ENCODE measurements at regions not wholly inside any gene's neighbourhood (a gene's known extent, or its start where the extent isn't known, plus 50 kb on each side); places are given as distances from the start of the nearest gene placed in this dataset.

DNA sequence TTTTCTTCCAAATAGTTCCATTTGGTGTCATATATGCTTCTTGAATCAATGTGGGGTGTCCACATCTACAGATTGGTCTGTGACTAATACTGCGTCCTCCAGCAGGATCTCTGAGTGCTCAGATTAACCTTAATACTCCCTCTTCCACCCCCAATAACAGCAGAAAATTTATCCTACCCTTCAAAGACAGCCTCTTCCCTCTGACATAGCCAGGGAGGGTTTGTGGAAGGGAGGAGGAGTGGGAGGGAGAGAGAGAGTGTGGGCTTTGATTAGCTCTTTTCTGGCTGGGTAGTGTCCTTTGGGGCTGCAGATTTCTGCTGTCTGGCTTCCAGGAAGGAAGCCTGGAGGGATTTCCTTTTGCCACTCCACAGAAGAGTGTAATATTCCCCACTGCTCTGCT lies 220.7 kb downstream of the TTC6 start:
- Histone ChIP-seq H3K9ac (ENCODE audit: low read length) (no peak overlapping the region), H3F3A (ENCODE audit: insufficient read depth, low read length, poor library complexity, severe bottlenecking) (no peaks in the 10 kb centered on the region), H4K20me1 (ENCODE audit: insufficient read depth) (no peaks in the 10 kb centered on the region), H3K4me3 (ENCODE audit: low read length) (no peak overlapping the region), H3K9me3 (ENCODE audit: low read length) (no peaks in the 10 kb centered on the region), H2AFZ (ENCODE audit: low read depth, low read length) (no peak overlapping the region), H3K4me2 (ENCODE audit: low read length) (no peak overlapping the region), H3K36me3 (ENCODE audit: insufficient read depth, low read length) (no peaks in the 10 kb centered on the region), H3K27me3 (ENCODE audit: insufficient read depth, low read depth, low read length) (no peaks in the 10 kb centered on the region), H3K79me2 (replicated peaks; ENCODE audit: insufficient read depth, low read length) (no peaks in the 10 kb centered on the region), H3K27ac (ENCODE audit: low read length) (no peak overlapping the region), H3K9me2 (ENCODE audit: insufficient read depth, low read length) (no peaks in the 10 kb centered on the region)
- no peak for TF ChIP-seq EP300 (conservative IDR thresholded peaks at IDR 0.05; ENCODE audit: poor library complexity, severe bottlenecking)
- no peak for TF ChIP-seq EZH2 (IDR thresholded peaks at IDR 0.05; ENCODE audit: borderline replicate concordance, insufficient read depth, low read length, poor library complexity, severe bottlenecking)
- no peak for TF ChIP-seq RAD21 (conservative IDR thresholded peaks at IDR 0.05)
- TF ChIP-seq, protein P1, sequence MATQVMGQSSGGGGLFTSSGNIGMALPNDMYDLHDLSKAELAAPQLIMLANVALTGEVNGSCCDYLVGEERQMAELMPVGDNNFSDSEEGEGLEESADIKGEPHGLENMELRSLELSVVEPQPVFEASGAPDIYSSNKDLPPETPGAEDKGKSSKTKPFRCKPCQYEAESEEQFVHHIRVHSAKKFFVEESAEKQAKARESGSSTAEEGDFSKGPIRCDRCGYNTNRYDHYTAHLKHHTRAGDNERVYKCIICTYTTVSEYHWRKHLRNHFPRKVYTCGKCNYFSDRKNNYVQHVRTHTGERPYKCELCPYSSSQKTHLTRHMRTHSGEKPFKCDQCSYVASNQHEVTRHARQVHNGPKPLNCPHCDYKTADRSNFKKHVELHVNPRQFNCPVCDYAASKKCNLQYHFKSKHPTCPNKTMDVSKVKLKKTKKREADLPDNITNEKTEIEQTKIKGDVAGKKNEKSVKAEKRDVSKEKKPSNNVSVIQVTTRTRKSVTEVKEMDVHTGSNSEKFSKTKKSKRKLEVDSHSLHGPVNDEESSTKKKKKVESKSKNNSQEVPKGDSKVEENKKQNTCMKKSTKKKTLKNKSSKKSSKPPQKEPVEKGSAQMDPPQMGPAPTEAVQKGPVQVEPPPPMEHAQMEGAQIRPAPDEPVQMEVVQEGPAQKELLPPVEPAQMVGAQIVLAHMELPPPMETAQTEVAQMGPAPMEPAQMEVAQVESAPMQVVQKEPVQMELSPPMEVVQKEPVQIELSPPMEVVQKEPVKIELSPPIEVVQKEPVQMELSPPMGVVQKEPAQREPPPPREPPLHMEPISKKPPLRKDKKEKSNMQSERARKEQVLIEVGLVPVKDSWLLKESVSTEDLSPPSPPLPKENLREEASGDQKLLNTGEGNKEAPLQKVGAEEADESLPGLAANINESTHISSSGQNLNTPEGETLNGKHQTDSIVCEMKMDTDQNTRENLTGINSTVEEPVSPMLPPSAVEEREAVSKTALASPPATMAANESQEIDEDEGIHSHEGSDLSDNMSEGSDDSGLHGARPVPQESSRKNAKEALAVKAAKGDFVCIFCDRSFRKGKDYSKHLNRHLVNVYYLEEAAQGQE (IDR thresholded peaks at IDR 0.05; ENCODE audit: borderline replicate concordance), result no peak
- TF ChIP-seq MXI1 (conservative IDR thresholded peaks at IDR 0.05; ENCODE audit: poor library complexity, severe bottlenecking), result no peak
- no peak for TF ChIP-seq SMC3 (conservative IDR thresholded peaks at IDR 0.05; ENCODE audit: poor library complexity)
- no peak for TF ChIP-seq POLR2AphosphoS5 (IDR thresholded peaks at IDR 0.05)
- no peak for TF ChIP-seq TAF1 (IDR thresholded peaks at IDR 0.05; ENCODE audit: low read depth)

DNA sequence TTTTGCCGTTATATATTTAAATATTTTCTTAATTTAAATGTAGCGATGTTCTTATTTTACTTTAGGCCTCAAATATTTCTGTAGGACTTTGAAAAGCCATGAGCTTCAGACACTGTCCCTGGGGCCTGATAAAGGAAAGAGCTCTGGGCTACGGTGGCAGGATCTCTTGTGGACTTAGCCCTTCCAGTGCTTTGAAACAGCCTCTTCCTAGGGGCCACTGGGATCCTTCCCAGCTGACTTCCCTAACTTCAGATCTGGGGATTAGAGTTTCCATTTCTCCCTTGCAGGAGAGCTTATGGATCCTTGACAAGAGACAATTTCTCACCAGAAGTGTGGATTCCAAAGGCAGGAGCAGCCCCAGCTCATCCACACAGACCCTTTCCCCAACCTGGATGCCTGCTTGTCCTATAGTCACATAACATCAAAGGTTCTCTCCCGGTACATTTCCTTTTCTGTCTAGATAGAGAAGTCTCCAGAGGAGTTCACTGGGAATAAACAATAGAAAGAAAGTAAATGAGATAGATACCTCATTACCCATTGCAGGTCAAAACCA lies 221.4 kb downstream of the TTC6 start:
- no peaks in the 10 kb centered on the region for H3K27me3 ChIP-seq (ENCODE audit: insufficient read depth, low read depth, low read length)
- no peak overlapping the region for H3K9ac ChIP-seq (ENCODE audit: low read length)
- H4K20me1 ChIP-seq (ENCODE audit: insufficient read depth), result no peaks in the 10 kb centered on the region
- TF ChIP-seq RAD21 (conservative IDR thresholded peaks at IDR 0.05) (no peak), TAF1 (IDR thresholded peaks at IDR 0.05; ENCODE audit: low read depth) (no peak), MXI1 (conservative IDR thresholded peaks at IDR 0.05; ENCODE audit: poor library complexity, severe bottlenecking) (no peak), EZH2 (IDR thresholded peaks at IDR 0.05; ENCODE audit: borderline replicate concordance, insufficient read depth, low read length, poor library complexity, severe bottlenecking) (no peak), EP300 (conservative IDR thresholded peaks at IDR 0.05; ENCODE audit: poor library complexity, severe bottlenecking) (no peak), SMC3 (conservative IDR thresholded peaks at IDR 0.05; ENCODE audit: poor library complexity) (no peak), POLR2AphosphoS5 (IDR thresholded peaks at IDR 0.05) (no peak)
- TF ChIP-seq, protein P2, sequence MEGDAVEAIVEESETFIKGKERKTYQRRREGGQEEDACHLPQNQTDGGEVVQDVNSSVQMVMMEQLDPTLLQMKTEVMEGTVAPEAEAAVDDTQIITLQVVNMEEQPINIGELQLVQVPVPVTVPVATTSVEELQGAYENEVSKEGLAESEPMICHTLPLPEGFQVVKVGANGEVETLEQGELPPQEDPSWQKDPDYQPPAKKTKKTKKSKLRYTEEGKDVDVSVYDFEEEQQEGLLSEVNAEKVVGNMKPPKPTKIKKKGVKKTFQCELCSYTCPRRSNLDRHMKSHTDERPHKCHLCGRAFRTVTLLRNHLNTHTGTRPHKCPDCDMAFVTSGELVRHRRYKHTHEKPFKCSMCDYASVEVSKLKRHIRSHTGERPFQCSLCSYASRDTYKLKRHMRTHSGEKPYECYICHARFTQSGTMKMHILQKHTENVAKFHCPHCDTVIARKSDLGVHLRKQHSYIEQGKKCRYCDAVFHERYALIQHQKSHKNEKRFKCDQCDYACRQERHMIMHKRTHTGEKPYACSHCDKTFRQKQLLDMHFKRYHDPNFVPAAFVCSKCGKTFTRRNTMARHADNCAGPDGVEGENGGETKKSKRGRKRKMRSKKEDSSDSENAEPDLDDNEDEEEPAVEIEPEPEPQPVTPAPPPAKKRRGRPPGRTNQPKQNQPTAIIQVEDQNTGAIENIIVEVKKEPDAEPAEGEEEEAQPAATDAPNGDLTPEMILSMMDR (IDR thresholded peaks at IDR 0.05; ENCODE audit: poor library complexity, severe bottlenecking), result no peak
- TF ChIP-seq, protein P1 (IDR thresholded peaks at IDR 0.05; ENCODE audit: borderline replicate concordance), result no peak
- H3K36me3 ChIP-seq (ENCODE audit: insufficient read depth, low read length), result no peaks in the 10 kb centered on the region
- no peak overlapping the region for H3K27ac ChIP-seq (ENCODE audit: low read length)
- H3K9me2 ChIP-seq (ENCODE audit: insufficient read depth, low read length), result no peaks in the 10 kb centered on the region
- no peaks in the 10 kb centered on the region for H3F3A ChIP-seq (ENCODE audit: insufficient read depth, low read length, poor library complexity, severe bottlenecking)
- H3K9me3 ChIP-seq (ENCODE audit: low read length), result no peaks in the 10 kb centered on the region
- H2AFZ ChIP-seq (ENCODE audit: low read depth, low read length), result no peak overlapping the region
- H3K4me3 ChIP-seq (ENCODE audit: low read length), result no peak overlapping the region
- H3K4me2 ChIP-seq (ENCODE audit: low read length), result no peak overlapping the region
- H3K79me2 ChIP-seq (replicated peaks; ENCODE audit: insufficient read depth, low read length), result no peaks in the 10 kb centered on the region

Data from neural cell (in vitro differentiated cells).